ENCODE measurements at regions not wholly inside any gene's neighbourhood (a gene's known extent, or its start where the extent isn't known, plus 50 kb on each side); places are given as distances from the start of the nearest gene placed in this dataset.

DNA sequence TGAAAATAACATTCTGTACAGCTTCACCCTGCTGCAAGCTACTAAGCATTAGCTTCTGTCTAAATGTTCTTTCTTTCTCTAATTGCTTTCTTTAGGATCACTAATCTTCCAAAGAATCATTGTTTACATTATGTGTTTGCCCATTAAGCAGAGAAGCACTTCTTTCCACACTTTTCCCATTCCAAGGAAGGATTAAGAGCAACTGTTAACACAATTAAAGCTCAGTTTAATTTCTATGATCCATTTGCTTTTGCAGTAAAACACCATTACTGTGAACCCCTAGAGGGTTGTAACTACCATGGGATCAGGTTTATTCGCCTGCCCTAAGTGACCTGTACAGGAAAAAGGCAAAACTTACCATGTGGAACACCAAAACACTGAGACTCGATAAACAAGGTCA is 125.8 kb upstream of the ZNF385D start:
- TF ChIP-seq, protein P1, sequence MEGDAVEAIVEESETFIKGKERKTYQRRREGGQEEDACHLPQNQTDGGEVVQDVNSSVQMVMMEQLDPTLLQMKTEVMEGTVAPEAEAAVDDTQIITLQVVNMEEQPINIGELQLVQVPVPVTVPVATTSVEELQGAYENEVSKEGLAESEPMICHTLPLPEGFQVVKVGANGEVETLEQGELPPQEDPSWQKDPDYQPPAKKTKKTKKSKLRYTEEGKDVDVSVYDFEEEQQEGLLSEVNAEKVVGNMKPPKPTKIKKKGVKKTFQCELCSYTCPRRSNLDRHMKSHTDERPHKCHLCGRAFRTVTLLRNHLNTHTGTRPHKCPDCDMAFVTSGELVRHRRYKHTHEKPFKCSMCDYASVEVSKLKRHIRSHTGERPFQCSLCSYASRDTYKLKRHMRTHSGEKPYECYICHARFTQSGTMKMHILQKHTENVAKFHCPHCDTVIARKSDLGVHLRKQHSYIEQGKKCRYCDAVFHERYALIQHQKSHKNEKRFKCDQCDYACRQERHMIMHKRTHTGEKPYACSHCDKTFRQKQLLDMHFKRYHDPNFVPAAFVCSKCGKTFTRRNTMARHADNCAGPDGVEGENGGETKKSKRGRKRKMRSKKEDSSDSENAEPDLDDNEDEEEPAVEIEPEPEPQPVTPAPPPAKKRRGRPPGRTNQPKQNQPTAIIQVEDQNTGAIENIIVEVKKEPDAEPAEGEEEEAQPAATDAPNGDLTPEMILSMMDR (IDR thresholded peaks at IDR 0.05) = no peak
- TF ChIP-seq ZFX (IDR thresholded peaks at IDR 0.05; ENCODE audit: borderline replicate concordance) = no peak

Data from 22Rv1 (cell line).